ENCODE measurements at regions not wholly inside any gene's neighbourhood (a gene's known extent, or its start where the extent isn't known, plus 50 kb on each side); places are given as distances from the start of the nearest gene placed in this dataset.
"Not testable (repeated sequence)": the region's sequence is repeated elsewhere in the genome, so short reads cannot be mapped to it uniquely, and the experiment has no call there.

DNA sequence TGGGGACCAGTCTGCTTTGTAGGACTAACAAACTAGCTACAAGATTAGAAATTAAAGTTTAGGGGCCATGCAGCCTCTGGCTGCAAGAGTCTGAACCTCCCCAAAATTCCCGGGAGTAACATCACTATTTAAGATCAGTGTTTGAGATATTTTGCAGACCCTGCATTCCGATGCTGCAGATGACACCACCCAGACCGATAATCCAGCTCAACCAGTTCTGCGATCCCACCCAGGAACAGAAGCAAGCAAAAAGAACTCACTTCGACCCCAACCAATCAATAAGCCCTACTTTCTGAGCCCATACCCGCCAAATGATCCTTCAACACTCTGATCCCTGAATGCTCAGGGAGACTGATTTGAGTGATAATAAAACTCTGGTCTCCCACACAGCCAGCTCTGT lies 877.8 kb downstream of the FAT4 start:
- intact Hi-C loops (cut with micrococcal nuclease), result no loop called here
- Histone ChIP-seq H2AFZ (ENCODE audit: low read depth, low read length) (no peak overlapping the region), H3K4me1 (ENCODE audit: control insufficient read depth, extremely low read depth, insufficient read depth, low read length) (no peaks in the 10 kb centered on the region), H3K9me3 (replicated peaks; ENCODE audit: control insufficient read depth, insufficient read depth, low read length) (no peaks in the 10 kb centered on the region), H3K4me3 (replicated peaks in 1 of 3; ENCODE audit: insufficient read depth in 1 of 3, low read depth in 1 of 3, low read length in 3 of 3) (no peak overlapping the region), H3K27me3 (ENCODE audit: control insufficient read depth in 2 of 2, insufficient read depth in 2 of 2, low read length in 2 of 2) (no peaks in the 10 kb centered on the region), H3K27ac (ENCODE audit: insufficient read depth, low read depth, low read length) (no peak overlapping the region), H3K4me2 (ENCODE audit: insufficient read depth, low read length) (no peak overlapping the region), H3K79me2 (ENCODE audit: control insufficient read depth, insufficient read depth, low read length) (no peaks in the 10 kb centered on the region), H3K9ac (replicated peaks; ENCODE audit: extremely low read depth, insufficient read depth, low read length) (no peak overlapping the region), H3K9me1 (replicated peaks; ENCODE audit: control insufficient read depth, extremely low read depth, insufficient read depth, low read length) (no peaks in the 10 kb centered on the region), H4K20me1 (replicated peaks; ENCODE audit: control insufficient read depth, extremely low read depth, insufficient read depth, low read length) (no peaks in the 10 kb centered on the region), H3K36me3 (ENCODE audit: control insufficient read depth in 2 of 2, extremely low read depth in 1 of 2, insufficient read depth in 2 of 2, low read length in 2 of 2) (no peaks in the 10 kb centered on the region)
- ChIA-PET CTCF (interaction anchor here (0.9 kb wide), 1 partner anchor 17 kb away, joined by 3 read pairs; no protein-coding TSS in a partner anchor), POLR2A (no interaction called here)
- no peak for TF ChIP-seq MYC (IDR thresholded peaks at IDR 0.05; ENCODE audit: low read depth, low read length)
- no peak for TF ChIP-seq POLR2AphosphoS5 (IDR thresholded peaks at IDR 0.05; ENCODE audit: insufficient read depth, low read depth, low read length)
- TF ChIP-seq, protein P1, sequence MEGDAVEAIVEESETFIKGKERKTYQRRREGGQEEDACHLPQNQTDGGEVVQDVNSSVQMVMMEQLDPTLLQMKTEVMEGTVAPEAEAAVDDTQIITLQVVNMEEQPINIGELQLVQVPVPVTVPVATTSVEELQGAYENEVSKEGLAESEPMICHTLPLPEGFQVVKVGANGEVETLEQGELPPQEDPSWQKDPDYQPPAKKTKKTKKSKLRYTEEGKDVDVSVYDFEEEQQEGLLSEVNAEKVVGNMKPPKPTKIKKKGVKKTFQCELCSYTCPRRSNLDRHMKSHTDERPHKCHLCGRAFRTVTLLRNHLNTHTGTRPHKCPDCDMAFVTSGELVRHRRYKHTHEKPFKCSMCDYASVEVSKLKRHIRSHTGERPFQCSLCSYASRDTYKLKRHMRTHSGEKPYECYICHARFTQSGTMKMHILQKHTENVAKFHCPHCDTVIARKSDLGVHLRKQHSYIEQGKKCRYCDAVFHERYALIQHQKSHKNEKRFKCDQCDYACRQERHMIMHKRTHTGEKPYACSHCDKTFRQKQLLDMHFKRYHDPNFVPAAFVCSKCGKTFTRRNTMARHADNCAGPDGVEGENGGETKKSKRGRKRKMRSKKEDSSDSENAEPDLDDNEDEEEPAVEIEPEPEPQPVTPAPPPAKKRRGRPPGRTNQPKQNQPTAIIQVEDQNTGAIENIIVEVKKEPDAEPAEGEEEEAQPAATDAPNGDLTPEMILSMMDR (IDR thresholded peaks at IDR 0.05; ENCODE audit: extremely low read depth in 1 of 2, insufficient read depth in 1 of 2, low read depth in 1 of 2, low read length in 2 of 2), result no peak
- TF ChIP-seq, protein P2, sequence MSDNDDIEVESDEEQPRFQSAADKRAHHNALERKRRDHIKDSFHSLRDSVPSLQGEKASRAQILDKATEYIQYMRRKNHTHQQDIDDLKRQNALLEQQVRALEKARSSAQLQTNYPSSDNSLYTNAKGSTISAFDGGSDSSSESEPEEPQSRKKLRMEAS (IDR thresholded peaks at IDR 0.05; ENCODE audit: insufficient read depth, insufficient read length), result no peak
- TF ChIP-seq EZH2 (IDR thresholded peaks at IDR 0.05; ENCODE audit: borderline replicate concordance, low read depth, low read length, severe bottlenecking), result no peak
- TF ChIP-seq GATA2 (IDR thresholded peaks at IDR 0.05; ENCODE audit: insufficient read depth, insufficient read length, low read depth, low read length), result no peak
- TF ChIP-seq POLR2A (IDR thresholded peaks at IDR 0.05; ENCODE audit: low read depth, low read length), result no peak
- no peak for TF ChIP-seq FOS (IDR thresholded peaks at IDR 0.05; ENCODE audit: borderline replicate concordance, insufficient read depth, low read length)
- TF ChIP-seq JUN (IDR thresholded peaks at IDR 0.05; ENCODE audit: borderline replicate concordance, insufficient read depth, insufficient read length, low read depth), result no peak
- DNase-seq (ENCODE audit: low read depth, low spot score), result no peak
- FAIRE-seq, result no peak
- no TSS peak for BruUV-seq (replicated peaks)
- dilution Hi-C loops (cut with MboI; ENCODE audit: extremely low pct_ligation_motif_present, low sequenced_read_pairs), result no loop called here

DNA sequence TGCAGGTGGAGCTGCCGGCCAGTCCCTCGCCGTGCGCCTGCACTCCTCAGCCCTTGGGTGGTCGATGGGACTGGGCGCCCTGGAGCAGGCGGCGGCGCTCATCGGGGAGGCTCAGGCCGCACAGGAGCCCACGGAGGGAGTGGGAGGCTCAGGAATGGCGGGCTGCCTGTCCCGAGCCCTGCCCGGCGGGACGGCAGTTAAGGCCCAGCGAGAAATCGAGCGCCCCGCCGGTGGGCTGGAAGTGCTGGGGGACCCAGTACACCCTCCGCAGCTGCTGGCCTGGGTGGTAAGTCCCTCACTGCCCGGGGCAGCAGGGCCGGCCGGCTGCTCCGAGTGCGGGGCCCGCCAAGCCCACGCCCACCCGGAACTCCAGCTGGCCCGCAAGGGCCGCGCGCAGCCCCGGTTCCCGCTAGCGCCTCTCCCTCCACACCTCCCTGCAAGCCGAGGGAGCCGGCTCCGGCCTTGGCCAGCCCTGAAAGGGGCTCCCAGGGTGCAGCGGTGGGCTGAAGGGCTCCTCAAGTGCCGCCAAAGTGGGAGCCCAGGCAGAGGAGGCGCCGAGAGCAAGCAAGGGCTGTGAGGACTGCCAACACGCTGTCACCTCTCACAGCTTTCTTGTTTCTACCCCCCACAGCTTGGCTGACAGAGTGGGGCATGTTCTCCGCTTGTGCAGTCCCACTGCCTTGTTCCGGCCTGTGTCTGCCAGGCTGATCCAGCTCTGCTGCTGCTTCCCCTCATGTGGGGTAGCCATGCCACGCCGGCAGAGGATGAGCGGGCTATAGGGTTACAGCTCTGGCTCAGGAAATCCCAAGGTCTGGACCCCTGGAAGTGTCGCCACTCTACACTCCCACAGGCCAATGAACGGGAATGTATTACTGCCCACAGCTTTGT lies 886.7 kb downstream of the FAT4 start:
- intact Hi-C loops (cut with micrococcal nuclease), result not testable (repeated sequence)

More for the DNA sequence above, 886.7 kb downstream of the FAT4 start:
- H3K4me1 ChIP-seq (ENCODE audit: control insufficient read depth, extremely low read depth, insufficient read depth, low read length); H3K9me3 ChIP-seq (replicated peaks; ENCODE audit: control insufficient read depth, insufficient read depth, low read length); H3K4me3 ChIP-seq (replicated peaks in 1 of 3; ENCODE audit: insufficient read depth in 1 of 3, low read depth in 1 of 3, low read length in 3 of 3); H3K36me3 ChIP-seq (ENCODE audit: control insufficient read depth in 2 of 2, extremely low read depth in 1 of 2, insufficient read depth in 2 of 2, low read length in 2 of 2); CTCF ChIA-PET; H3K9ac ChIP-seq (replicated peaks; ENCODE audit: extremely low read depth, insufficient read depth, low read length); dilution Hi-C loops (cut with MboI; ENCODE audit: extremely low pct_ligation_motif_present, low sequenced_read_pairs); H2AFZ ChIP-seq (ENCODE audit: low read depth, low read length); DNase-seq (ENCODE audit: low read depth, low spot score); H3K4me2 ChIP-seq (ENCODE audit: insufficient read depth, low read length); POLR2A ChIA-PET; BruUV-seq (replicated peaks); H3K27me3 ChIP-seq (ENCODE audit: control insufficient read depth in 2 of 2, insufficient read depth in 2 of 2, low read length in 2 of 2); H4K20me1 ChIP-seq (replicated peaks; ENCODE audit: control insufficient read depth, extremely low read depth, insufficient read depth, low read length); H3K9me1 ChIP-seq (replicated peaks; ENCODE audit: control insufficient read depth, extremely low read depth, insufficient read depth, low read length); H3K27ac ChIP-seq (ENCODE audit: insufficient read depth, low read depth, low read length); H3K79me2 ChIP-seq (ENCODE audit: control insufficient read depth, insufficient read depth, low read length); FAIRE-seq: not testable (repeated sequence)
